ENCODE measurements at regions not wholly inside any gene's neighbourhood (a gene's known extent, or its start where the extent isn't known, plus 50 kb on each side); places are given as distances from the start of the nearest gene placed in this dataset.
A peak's percentile ranks its signal among the peaks of the same experiment; 100 is the strongest.

GRCh38 chr20:52577696-52578095, 386.1 kb upstream of the ZFP64 start:
- H3K4me3 ChIP-seq (ENCODE audit: control insufficient read depth, low read depth, low read length), result no peak overlapping the region
- DNase-seq (ENCODE audit: low read depth), result no peak
- no peak for TF ChIP-seq CTCF (conservative IDR thresholded peaks at IDR 0.05; ENCODE audit: control insufficient read depth, insufficient read depth, low read depth, low read length)

GRCh38 chr20:52572687-52573086, 381.1 kb upstream of the ZFP64 start:
- DNase-seq (ENCODE audit: low read depth), result peak; percentile 15
- TF ChIP-seq CTCF (conservative IDR thresholded peaks at IDR 0.05; ENCODE audit: control insufficient read depth, insufficient read depth, low read depth, low read length), result no peak
- no peak overlapping the region for H3K4me3 ChIP-seq (ENCODE audit: control insufficient read depth, low read depth, low read length)

GRCh38 chr20:52569201-52569600, 377.6 kb upstream of the ZFP64 start:
- H3K4me3 ChIP-seq (ENCODE audit: control insufficient read depth, low read depth, low read length), result no peak overlapping the region
- no peak for TF ChIP-seq CTCF (conservative IDR thresholded peaks at IDR 0.05; ENCODE audit: control insufficient read depth, insufficient read depth, low read depth, low read length)

GRCh38 chr20:52565614-52566013, 374.0 kb upstream of the ZFP64 start:
- no peak overlapping the region for H3K4me3 ChIP-seq (ENCODE audit: control insufficient read depth, low read depth, low read length)
- TF ChIP-seq CTCF (conservative IDR thresholded peaks at IDR 0.05; ENCODE audit: control insufficient read depth, insufficient read depth, low read depth, low read length), result no peak
- no peak for DNase-seq (ENCODE audit: low read depth)

More at GRCh38 chr20:52569201-52569600, 377.6 kb upstream of the ZFP64 start:
- DNase-seq (ENCODE audit: low read depth), result no peak

- DNase-seq (ENCODE audit: low read depth), result no peak
- H3K4me3 ChIP-seq (ENCODE audit: control insufficient read depth, low read depth, low read length), result no peak overlapping the region
- TF ChIP-seq CTCF (conservative IDR thresholded peaks at IDR 0.05; ENCODE audit: control insufficient read depth, insufficient read depth, low read depth, low read length), result no peak
Observed at GRCh38 chr20:52564594-52564993, 373.0 kb upstream of the ZFP64 start.

GRCh38 chr20:52552181-52552872, 360.7 kb upstream of the ZFP64 start:
- DNase-seq (ENCODE audit: low read depth), result peak; percentile 59
- no peak overlapping the region for H3K4me3 ChIP-seq (ENCODE audit: control insufficient read depth, low read depth, low read length)
- no peak for TF ChIP-seq CTCF (conservative IDR thresholded peaks at IDR 0.05; ENCODE audit: control insufficient read depth, insufficient read depth, low read depth, low read length)
